ENCODE measurements at regions not wholly inside any gene's neighbourhood (a gene's known extent, or its start where the extent isn't known, plus 50 kb on each side); places are given as distances from the start of the nearest gene placed in this dataset.

- Histone ChIP-seq H3K27ac (ENCODE audit: low read length) (no peak overlapping the region), H3K27me3 (ENCODE audit: control insufficient read depth, insufficient read depth) (no peaks in the 10 kb centered on the region), H3K9me3 (ENCODE audit: control insufficient read depth, low read length) (no peaks in the 10 kb centered on the region), H3K4me3 (ENCODE audit: low read length) (no peak overlapping the region), H3K4me1 (ENCODE audit: control insufficient read depth, insufficient read depth, low read length) (no peaks in the 10 kb centered on the region)
- whole genome bisulfite sequencing = 84% methylated on average over 4 of the region's 4 CpGs
- ATAC-seq (no peak), DNase-seq (no peak)
- intact Hi-C loops (cut with DNase I) = loop anchor here in 1 of 4 donors (10.0 kb wide), 1 partner anchor 110 kb away; no protein-coding TSS in a partner anchor
These were observed 90.6 kb upstream of the GPC1 start for GRCh38 chr2:240344904-240345303.

- no peak overlapping the region for H3K4me3 ChIP-seq (ENCODE audit: low read length)
- WGBS = 93% methylated on average over 16 of the region's 16 CpGs
- no peak for ATAC-seq
- DNase-seq = peak in 2 of 3 donors; percentile 41 to 48
- H3K27ac ChIP-seq (ENCODE audit: low read length) = no peak overlapping the region
- intact Hi-C loops (cut with DNase I) = loop anchor here in 1 of 4 donors (10.0 kb wide), 1 partner anchor 111 kb away; no protein-coding TSS in a partner anchor
- H3K9me3 ChIP-seq (ENCODE audit: control insufficient read depth, low read length) = no peaks in the 10 kb centered on the region
- no peaks in the 10 kb centered on the region for H3K4me1 ChIP-seq (ENCODE audit: control insufficient read depth, insufficient read depth, low read length)
- no peaks in the 10 kb centered on the region for H3K27me3 ChIP-seq (ENCODE audit: control insufficient read depth, insufficient read depth)
These were observed 89.3 kb upstream of the GPC1 start for GRCh38 chr2:240346015-240346752.

DNA sequence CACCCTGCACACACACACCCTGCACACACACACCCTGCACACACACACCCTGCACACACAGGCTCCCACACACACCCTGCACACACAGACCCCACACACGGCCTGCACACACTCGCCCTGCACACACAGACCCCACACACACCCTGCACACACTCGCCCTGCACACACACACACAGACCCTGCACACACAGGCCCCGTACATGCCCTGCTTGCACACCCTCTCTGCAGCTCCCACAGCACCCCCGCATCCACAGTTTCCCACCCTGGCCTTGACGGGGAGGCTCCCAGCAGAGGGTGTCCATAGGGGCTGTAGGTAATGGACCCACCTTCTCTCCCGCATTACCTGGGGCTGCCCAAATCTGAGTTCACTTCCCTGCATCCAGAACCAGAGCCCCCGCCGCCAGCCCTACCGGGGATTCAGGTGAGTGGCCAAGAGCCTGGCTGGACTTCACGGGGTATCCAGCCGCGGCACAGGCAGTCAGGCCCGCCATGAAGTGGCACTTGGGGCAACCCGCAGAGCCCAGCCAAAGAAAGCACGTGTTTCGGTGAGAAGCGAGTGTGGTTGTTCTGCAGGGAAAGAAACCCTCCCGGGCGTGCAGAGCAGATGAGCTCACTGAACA, 88.6 kb upstream of the GPC1 start:
- Histone ChIP-seq H3K4me3 (ENCODE audit: low read length) (no peak overlapping the region), H3K27ac (ENCODE audit: low read length) (no peak overlapping the region), H3K27me3 (ENCODE audit: control insufficient read depth, insufficient read depth) (no peaks in the 10 kb centered on the region), H3K9me3 (ENCODE audit: control insufficient read depth, low read length) (no peaks in the 10 kb centered on the region), H3K4me1 (ENCODE audit: control insufficient read depth, insufficient read depth, low read length) (no peaks in the 10 kb centered on the region)
- DNase-seq = peak in 1 of 3 donors; percentile 44
- intact Hi-C loops (cut with DNase I) = loop anchor here in 1 of 4 donors (10.0 kb wide), 1 partner anchor 112 kb away; no protein-coding TSS in a partner anchor
- WGBS = 88% methylated on average over 20 of the region's 20 CpGs
- ATAC-seq = no peak

DNA sequence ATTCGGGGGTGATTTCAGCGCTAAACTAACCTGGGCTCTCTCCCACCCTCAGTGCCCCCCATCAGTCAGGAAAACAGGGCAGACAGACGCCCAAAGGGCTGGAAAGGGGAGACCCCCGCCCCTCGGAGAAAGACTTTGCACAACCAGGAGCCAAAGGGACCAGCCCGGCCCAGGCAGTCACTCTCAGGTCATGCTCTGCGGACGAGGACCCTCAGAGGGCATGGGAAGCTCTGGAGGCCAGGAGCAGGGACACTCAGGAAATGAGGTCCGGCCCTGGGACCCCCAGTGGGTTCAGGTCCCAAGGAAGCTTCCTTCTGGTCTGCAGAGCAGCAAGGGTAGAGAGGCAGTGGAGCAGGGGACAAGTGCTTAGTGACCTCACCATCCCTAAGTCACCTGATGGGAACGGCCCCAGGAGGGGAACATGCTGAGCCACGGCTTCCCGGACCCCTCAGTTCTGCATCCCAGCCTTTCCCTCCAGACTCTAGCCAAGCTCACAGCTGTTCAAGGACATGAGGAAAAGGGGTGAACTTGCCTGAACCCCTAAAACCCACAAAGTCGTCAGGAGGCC, 88.0 kb upstream of the GPC1 start:
- Histone ChIP-seq H3K27me3 (ENCODE audit: control insufficient read depth, insufficient read depth) (no peaks in the 10 kb centered on the region), H3K4me3 (ENCODE audit: low read length) (no peak overlapping the region), H3K27ac (ENCODE audit: low read length) (no peak overlapping the region), H3K4me1 (ENCODE audit: control insufficient read depth, insufficient read depth, low read length) (no peaks in the 10 kb centered on the region), H3K9me3 (ENCODE audit: control insufficient read depth, low read length) (no peaks in the 10 kb centered on the region)
- ATAC-seq (no peak), DNase-seq (no peak)
- WGBS = 89% methylated on average over 13 of the region's 13 CpGs
- intact Hi-C loops (cut with DNase I) = loop anchor here in 1 of 4 donors (10.0 kb wide), 1 partner anchor 113 kb away; no protein-coding TSS in a partner anchor

DNA sequence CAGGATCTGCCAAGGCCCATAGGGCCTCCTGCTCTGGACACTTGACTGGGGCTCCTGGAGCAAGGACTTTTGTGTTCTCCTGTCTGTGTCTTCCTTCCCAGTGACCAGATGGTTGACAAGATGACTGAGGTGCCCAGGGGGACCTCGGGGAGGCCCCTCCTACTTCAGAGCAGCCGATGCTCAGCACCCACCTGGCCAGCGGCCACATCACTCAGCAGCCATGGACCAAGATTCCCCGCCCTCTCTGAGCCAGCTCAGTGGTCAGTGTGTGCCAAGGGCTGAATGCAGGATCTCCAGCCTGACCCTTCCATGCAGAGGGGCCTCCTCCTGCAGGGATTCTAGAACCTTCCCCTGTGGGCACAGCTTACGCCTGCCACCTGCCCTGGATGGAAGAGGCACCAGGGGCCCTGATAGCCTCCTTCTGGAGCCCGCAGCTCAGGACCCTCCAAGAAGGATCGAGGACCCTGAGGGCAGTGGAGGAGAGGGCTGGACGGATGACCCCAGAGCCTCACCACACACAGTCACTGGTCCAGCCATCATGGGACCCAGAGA, 87.4 kb upstream of the GPC1 start:
- no peak for DNase-seq
- 87% methylated on average over 8 of the region's 8 CpGs for WGBS
- Histone ChIP-seq H3K9me3 (ENCODE audit: control insufficient read depth, low read length) (no peaks in the 10 kb centered on the region), H3K4me3 (ENCODE audit: low read length) (no peak overlapping the region), H3K27me3 (ENCODE audit: control insufficient read depth, insufficient read depth) (no peaks in the 10 kb centered on the region), H3K4me1 (ENCODE audit: control insufficient read depth, insufficient read depth, low read length) (no peaks in the 10 kb centered on the region), H3K27ac (ENCODE audit: low read length) (no peak overlapping the region)
- intact Hi-C loops (cut with DNase I) = loop anchor here in 1 of 4 donors (10.0 kb wide), 1 partner anchor 113 kb away; no protein-coding TSS in a partner anchor
- ATAC-seq = no peak

DNA sequence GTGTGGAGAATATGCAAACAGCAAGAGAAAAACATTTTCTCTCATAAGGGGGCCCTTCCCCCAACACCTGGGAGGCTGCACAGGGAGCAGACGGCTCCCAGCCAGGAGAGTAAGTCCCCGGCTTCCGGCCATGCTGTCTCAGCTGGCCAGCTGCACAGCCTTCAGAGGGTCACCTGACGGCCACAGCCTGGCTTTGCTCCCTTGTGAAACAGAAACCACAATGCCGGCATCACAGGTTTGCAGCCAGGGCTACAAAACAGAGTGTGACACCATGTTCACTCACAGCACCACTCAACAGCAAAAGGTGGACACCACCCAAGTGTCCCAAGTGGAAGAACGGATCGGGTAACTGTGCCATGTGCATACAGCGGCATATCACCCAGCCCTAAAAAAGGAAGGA, 86.9 kb upstream of the GPC1 start:
- no peak for ATAC-seq
- Histone ChIP-seq H3K4me3 (ENCODE audit: low read length) (no peak overlapping the region), H3K27me3 (ENCODE audit: control insufficient read depth, insufficient read depth) (no peaks in the 10 kb centered on the region), H3K9me3 (ENCODE audit: control insufficient read depth, low read length) (no peaks in the 10 kb centered on the region), H3K4me1 (ENCODE audit: control insufficient read depth, insufficient read depth, low read length) (no peaks in the 10 kb centered on the region), H3K27ac (ENCODE audit: low read length) (no peak overlapping the region)
- peak in 1 of 3 donors; percentile 26 for DNase-seq
- WGBS = 73% methylated on average over 8 of the region's 8 CpGs
- intact Hi-C loops (cut with DNase I) = loop anchor here in 1 of 4 donors (10.0 kb wide), 1 partner anchor 114 kb away; no protein-coding TSS in a partner anchor

DNA sequence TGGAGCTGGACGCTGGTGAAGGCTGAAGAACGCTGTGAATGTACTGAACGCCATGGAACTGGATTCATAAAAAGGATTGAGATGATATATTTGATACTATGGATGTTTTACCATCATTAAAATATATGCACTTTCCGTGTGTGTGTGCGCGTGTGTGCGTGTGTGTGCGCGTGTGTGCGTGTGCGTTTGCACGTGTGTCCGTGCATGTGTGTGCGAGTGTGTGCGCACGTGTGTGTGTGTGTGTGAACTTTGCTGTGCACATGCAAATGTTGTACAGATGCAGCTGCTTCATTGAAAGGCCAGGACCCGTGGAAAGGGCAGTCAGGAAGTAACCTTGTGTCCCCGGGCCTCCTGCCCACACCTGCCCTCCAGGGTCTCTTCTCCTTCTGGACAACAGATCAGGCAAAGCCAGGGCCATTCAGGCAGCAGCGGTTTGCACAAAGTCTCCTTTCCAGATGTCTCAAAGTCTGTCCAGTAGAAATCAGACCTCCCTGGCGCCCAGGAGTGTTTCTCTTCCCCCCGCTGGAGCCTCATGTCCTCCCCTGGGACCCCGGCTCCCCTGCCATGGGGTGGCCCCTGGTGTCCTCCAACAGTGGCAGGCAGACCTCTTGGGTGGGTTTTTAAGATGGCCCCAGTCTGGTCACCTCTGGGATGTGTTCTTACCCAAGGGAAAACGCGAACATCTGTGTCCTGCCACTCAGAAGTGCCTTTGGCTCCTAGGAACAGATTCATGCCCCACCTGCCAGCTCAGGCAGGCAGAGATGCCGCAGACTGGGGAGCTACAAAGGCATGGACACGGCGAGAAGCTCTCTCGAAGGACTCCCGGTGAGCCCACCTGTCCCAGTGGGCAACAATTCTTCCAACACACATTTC, 86.1 kb upstream of the GPC1 start:
- ATAC-seq (no peak), DNase-seq (peak in 1 of 3 donors; percentile 36)
- H3K27ac ChIP-seq (ENCODE audit: low read length) = no peak overlapping the region
- 82% methylated on average over 29 of the region's 29 CpGs for WGBS
- no peaks in the 10 kb centered on the region for H3K4me1 ChIP-seq (ENCODE audit: control insufficient read depth, insufficient read depth, low read length)
- H3K27me3 ChIP-seq (ENCODE audit: control insufficient read depth, insufficient read depth) = no peaks in the 10 kb centered on the region
- H3K4me3 ChIP-seq (ENCODE audit: low read length) = no peak overlapping the region
- no peaks in the 10 kb centered on the region for H3K9me3 ChIP-seq (ENCODE audit: control insufficient read depth, low read length)
- intact Hi-C loops (cut with DNase I) = loop anchor here in 1 of 4 donors (10.0 kb wide), 1 partner anchor 115 kb away; no protein-coding TSS in a partner anchor

- no peak for DNase-seq
- 95% methylated on average over 8 of the region's 8 CpGs for WGBS
- Histone ChIP-seq H3K9me3 (ENCODE audit: control insufficient read depth, low read length) (no peaks in the 10 kb centered on the region), H3K27ac (ENCODE audit: low read length) (no peak overlapping the region), H3K4me1 (ENCODE audit: control insufficient read depth, insufficient read depth, low read length) (no peaks in the 10 kb centered on the region), H3K4me3 (ENCODE audit: low read length) (no peak overlapping the region), H3K27me3 (ENCODE audit: control insufficient read depth, insufficient read depth) (no peaks in the 10 kb centered on the region)
- no peak for ATAC-seq
- intact Hi-C loops (cut with DNase I) = no loop called here
These were observed 85.5 kb upstream of the GPC1 start for GRCh38 chr2:240350006-240350355.

- Histone ChIP-seq H3K27me3 (ENCODE audit: control insufficient read depth, insufficient read depth) (no peaks in the 10 kb centered on the region), H3K27ac (ENCODE audit: low read length) (no peak overlapping the region), H3K9me3 (ENCODE audit: control insufficient read depth, low read length) (no peaks in the 10 kb centered on the region), H3K4me1 (ENCODE audit: control insufficient read depth, insufficient read depth, low read length) (no peaks in the 10 kb centered on the region), H3K4me3 (ENCODE audit: low read length) (no peak overlapping the region)
- no peak for ATAC-seq
- intact Hi-C loops (cut with DNase I) = no loop called here
- WGBS = 76% methylated on average over 15 of the region's 15 CpGs
- peak in 1 of 3 donors; percentile 39 for DNase-seq
These were observed 84.8 kb upstream of the GPC1 start for GRCh38 chr2:240350696-240351087.

DNA sequence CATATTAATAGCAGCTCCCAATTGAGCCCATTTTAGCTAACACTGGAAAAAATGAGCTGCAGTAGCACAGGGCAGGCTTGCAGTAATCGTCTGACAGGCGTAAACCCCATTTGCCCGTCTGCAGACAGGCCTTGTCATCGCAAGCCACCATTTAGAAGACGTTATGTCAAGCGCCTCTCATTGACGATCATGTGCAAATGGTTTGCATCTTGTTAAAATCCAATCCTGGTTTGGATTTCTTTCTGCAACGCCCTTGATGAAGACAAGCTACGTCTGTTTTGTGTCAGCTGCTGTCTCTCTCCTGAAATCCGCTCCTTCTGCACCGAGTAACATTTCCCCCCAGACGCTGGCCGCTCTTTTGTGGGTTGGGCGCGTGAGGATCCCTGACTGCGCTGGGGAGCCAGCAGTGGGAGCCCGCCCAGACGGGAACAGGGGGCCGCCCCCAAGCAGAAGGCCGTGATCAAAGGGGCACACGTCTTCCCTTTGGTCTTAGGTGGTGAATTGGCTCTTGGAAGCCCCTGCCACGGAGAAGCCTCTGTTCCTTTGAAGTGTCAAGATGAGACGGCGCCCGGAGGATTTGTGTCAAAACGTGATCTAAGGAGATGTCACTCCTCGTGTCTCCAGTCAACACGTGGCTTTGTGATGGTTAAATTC, 84.2 kb upstream of the GPC1 start:
- no peaks in the 10 kb centered on the region for H3K9me3 ChIP-seq (ENCODE audit: control insufficient read depth, low read length)
- WGBS = 29% methylated on average over 28 of the region's 28 CpGs
- no peak overlapping the region for H3K4me3 ChIP-seq (ENCODE audit: low read length)
- DNase-seq (peak in 1 of 3 donors; percentile 9), ATAC-seq (no peak)
- no peaks in the 10 kb centered on the region for H3K4me1 ChIP-seq (ENCODE audit: control insufficient read depth, insufficient read depth, low read length)
- no peaks in the 10 kb centered on the region for H3K27me3 ChIP-seq (ENCODE audit: control insufficient read depth, insufficient read depth)
- H3K27ac ChIP-seq (ENCODE audit: low read length) = no peak overlapping the region
- intact Hi-C loops (cut with DNase I) = no loop called here

All from right cardiac atrium (tissue), 5 donors.